Adrenal gland (tissue), 9 donors: ENCODE measurements at regions not wholly inside any gene's neighbourhood (a gene's known extent, or its start where the extent isn't known, plus 50 kb on each side); places are given as distances from the start of the nearest gene placed in this dataset.

Experiments
- DNase-seq, 7 donors: peaks; one replicate each; pipeline ENCODE4 v3.0.0-alpha.2; 2019 to 2020
- H3K27ac ChIP-seq, 5 donors: fragments of 200-600 bp; sonication (generic) in 4 of 5; 1 replicate in 3 of 5; 2 replicates in 2 of 5; pipeline versions ENCODE4 v1.5.1 to v1.8.0; 2016 to 2020; ENCODE audit warnings: mild to moderate bottlenecking in 1 of 5
- H3K27me3 ChIP-seq: fragments of 200-600 bp; 2 replicates; pipeline ENCODE4 v1.8.0; 2021
- H3K36me3 ChIP-seq, 2 donors: fragments of 200-600 bp; replicated peaks in 1 of 2; 1 replicate in 1 of 2; 2 replicates in 1 of 2; pipeline versions ENCODE4 v1.5.1 to v1.8.0; 2018 to 2022
- H3K4me1 ChIP-seq, 2 donors: fragments of 200-600 bp; replicated peaks in 1 of 2; 1 replicate in 1 of 2; 2 replicates in 1 of 2; pipeline versions ENCODE4 v1.5.1 to v1.8.0; 2018 to 2021
- H3K4me3 ChIP-seq, 4 donors: fragments of 200-600 bp; sonication (generic) in 3 of 4; one replicate each; pipeline ENCODE4 v1.5.1; 2016 to 2018
- H3K9me3 ChIP-seq, 3 donors: fragments of 200-600 bp; sonication (generic) in 1 of 3; replicated peaks in 1 of 3; 1 replicate in 2 of 3; 2 replicates in 1 of 3; pipeline versions ENCODE4 v1.5.1 to v1.8.0; 2016 to 2021
- CTCF ChIP-seq, 6 experiments: fragments of 450-650 bp in 4 of 6; fragments of 200-600 bp in 2 of 6; sonication (generic) in 1 of 6; IDR thresholded peaks; 1 replicate in 5 of 6; 2 replicates in 1 of 6; pipeline versions ENCODE4 v1.5.1 to v1.8.0; 2016 to 2021; ENCODE audit warnings: antibody characterized with exemption in 6 of 6, mild to moderate bottlenecking in 2 of 6, moderate library complexity in 1 of 6
- POLR2A ChIP-seq, 2 donors: fragments of 450-650 bp; IDR thresholded peaks; one replicate each; pipeline ENCODE4 v1.6.1; 2017; ENCODE audit warnings: antibody characterized with exemption in 2 of 2, mild to moderate bottlenecking in 2 of 2, moderate library complexity in 1 of 2
- WGBS, 4 donors: extraction: QIAGEN DNeasy Blood & Tissue Kit in 2 of 4; methylation state at CpG; one replicate each; pipeline versions ENCODE4 v1.1.5 to v1.1.7; 2013 to 2017; 5-methylcytosine and 5-hydroxymethylcytosine counted together
- intact Hi-C, 2 donors: fragments of 100-400 bp; cut with DNase I; formaldehyde crosslinking; loops; one replicate each; pipeline versions ENCODE4 v1.14.1 to v1.15.0; 2022 to 2023
- donor health status: healthy with polysubstance abuse.
- donor health status: Bipolar disorder and iron deficiency.
- donor health status: DM: yes; HTN: yes; CAD: no.
- donor health status: DM: no; HTN: no; CAD: no.
- donor health status: DM: no; HTN: no; CAD: no.

- Histone ChIP-seq H3K4me3 (no peak overlapping the region), H3K27me3 (no peaks in the 10 kb centered on the region), H3K36me3 (no peaks in the 10 kb centered on the region), H3K27ac (no peak overlapping the region), H3K4me1 (no peaks in the 10 kb centered on the region), H3K9me3 (no peaks in the 10 kb centered on the region)
- 56 to 68% (median 62%) methylated on average over 5 of the region's 5 CpGs for WGBS, 4 donors
- TF ChIP-seq CTCF (IDR thresholded peaks at IDR 0.05): no peak
- no peak for TF ChIP-seq POLR2A (IDR thresholded peaks at IDR 0.05)
- intact Hi-C loops: no loop called here
- no peak for DNase-seq
Observed at GRCh38 chr13:74891610-74892009, 590.4 kb downstream of the TBC1D4 start.

GRCh38 chr13:74889321-74889720, 592.6 kb downstream of the TBC1D4 start:
- Histone ChIP-seq H3K27ac (no peak overlapping the region), H3K27me3 (no peaks in the 10 kb centered on the region), H3K4me3 (no peak overlapping the region), H3K4me1 (no peaks in the 10 kb centered on the region), H3K36me3 (no peaks in the 10 kb centered on the region), H3K9me3 (no peaks in the 10 kb centered on the region)
- intact Hi-C loops: no loop called here
- TF ChIP-seq CTCF (IDR thresholded peaks at IDR 0.05) (no peak), POLR2A (IDR thresholded peaks at IDR 0.05) (no peak)
- no peak for DNase-seq

GRCh38 chr13:74886502-74886901, 595.5 kb downstream of the TBC1D4 start:
- 58 to 73% (median 64%) methylated on average over 3 of the region's 3 CpGs for WGBS, 4 donors
- TF ChIP-seq CTCF (IDR thresholded peaks at IDR 0.05) (no peak), POLR2A (IDR thresholded peaks at IDR 0.05) (no peak)
- intact Hi-C loops: no loop called here
- no peaks in the 10 kb centered on the region for H3K4me1 ChIP-seq
- DNase-seq: no peak
- no peaks in the 10 kb centered on the region for H3K9me3 ChIP-seq
- H3K36me3 ChIP-seq: no peaks in the 10 kb centered on the region
- no peaks in the 10 kb centered on the region for H3K27me3 ChIP-seq
- H3K27ac ChIP-seq: no peak overlapping the region
- H3K4me3 ChIP-seq: no peak overlapping the region

GRCh38 chr13:74883834-74884233, 598.1 kb downstream of the TBC1D4 start:
- WGBS, 4 donors: 68 to 82% (median 71%) methylated on average over 3 of the region's 3 CpGs
- no peaks in the 10 kb centered on the region for H3K4me1 ChIP-seq

More at GRCh38 chr13:74883834-74884233, 598.1 kb downstream of the TBC1D4 start:
- intact Hi-C loops: no loop called here
- DNase-seq: no peak
- no peak overlapping the region for H3K4me3 ChIP-seq
- H3K27me3 ChIP-seq: no peaks in the 10 kb centered on the region
- TF ChIP-seq CTCF (IDR thresholded peaks at IDR 0.05): peak in 1 of 6 experiments; percentile 32
- no peak for TF ChIP-seq POLR2A (IDR thresholded peaks at IDR 0.05)
- H3K27ac ChIP-seq: no peak overlapping the region
- no peaks in the 10 kb centered on the region for H3K9me3 ChIP-seq
- H3K36me3 ChIP-seq: no peaks in the 10 kb centered on the region
